ENCODE measurements at regions not wholly inside any gene's neighbourhood (a gene's known extent, or its start where the extent isn't known, plus 50 kb on each side); places are given as distances from the start of the nearest gene placed in this dataset.
"Not testable (repeated sequence)": the region's sequence is repeated elsewhere in the genome, so short reads cannot be mapped to it uniquely, and the experiment has no call there.

DNA sequence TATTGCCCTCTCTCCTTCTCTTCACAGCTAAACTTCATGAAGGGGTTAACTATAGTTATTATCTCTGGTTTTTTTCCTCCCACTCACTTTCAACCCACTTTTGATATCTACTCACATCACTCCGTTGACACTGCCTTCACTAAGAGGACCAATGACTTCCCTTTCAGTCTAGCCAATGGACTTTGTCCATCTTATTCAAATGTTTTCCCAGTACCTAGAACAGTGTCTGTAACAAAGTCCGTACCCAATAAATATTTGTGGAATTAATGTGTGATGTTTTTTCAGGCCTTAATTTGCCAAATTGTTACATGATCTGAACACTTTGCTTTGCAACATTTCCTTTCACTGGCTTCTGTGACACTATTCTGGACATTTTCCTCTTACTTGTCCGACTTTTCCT is 106.0 kb upstream of the AR start:
- no peak overlapping the region for H3K27ac ChIP-seq
- TF ChIP-seq, protein P1, sequence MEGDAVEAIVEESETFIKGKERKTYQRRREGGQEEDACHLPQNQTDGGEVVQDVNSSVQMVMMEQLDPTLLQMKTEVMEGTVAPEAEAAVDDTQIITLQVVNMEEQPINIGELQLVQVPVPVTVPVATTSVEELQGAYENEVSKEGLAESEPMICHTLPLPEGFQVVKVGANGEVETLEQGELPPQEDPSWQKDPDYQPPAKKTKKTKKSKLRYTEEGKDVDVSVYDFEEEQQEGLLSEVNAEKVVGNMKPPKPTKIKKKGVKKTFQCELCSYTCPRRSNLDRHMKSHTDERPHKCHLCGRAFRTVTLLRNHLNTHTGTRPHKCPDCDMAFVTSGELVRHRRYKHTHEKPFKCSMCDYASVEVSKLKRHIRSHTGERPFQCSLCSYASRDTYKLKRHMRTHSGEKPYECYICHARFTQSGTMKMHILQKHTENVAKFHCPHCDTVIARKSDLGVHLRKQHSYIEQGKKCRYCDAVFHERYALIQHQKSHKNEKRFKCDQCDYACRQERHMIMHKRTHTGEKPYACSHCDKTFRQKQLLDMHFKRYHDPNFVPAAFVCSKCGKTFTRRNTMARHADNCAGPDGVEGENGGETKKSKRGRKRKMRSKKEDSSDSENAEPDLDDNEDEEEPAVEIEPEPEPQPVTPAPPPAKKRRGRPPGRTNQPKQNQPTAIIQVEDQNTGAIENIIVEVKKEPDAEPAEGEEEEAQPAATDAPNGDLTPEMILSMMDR (conservative IDR thresholded peaks at IDR 0.05), result no peak
- no peak for TF ChIP-seq ZFX (IDR thresholded peaks at IDR 0.05)

DNA sequence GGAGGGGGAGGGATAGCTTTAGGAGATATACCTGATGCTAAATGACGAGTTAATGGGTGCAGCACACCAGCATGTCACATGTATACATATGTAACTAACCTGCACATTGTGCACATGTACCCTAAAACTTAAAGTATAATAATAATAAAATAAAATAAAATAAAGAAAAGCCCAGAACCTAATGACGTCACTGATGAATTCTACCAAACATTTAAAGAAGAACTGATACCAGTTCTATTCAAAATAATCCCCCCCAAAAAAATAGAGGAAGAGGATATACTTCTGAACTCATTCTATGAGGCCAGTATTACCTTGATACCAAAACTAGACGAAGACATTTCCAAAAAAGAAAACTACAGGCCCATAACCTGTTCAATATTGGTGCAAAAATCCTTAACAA is 68.6 kb upstream of the AR start:
- not testable (repeated sequence) for H3K27ac ChIP-seq

DNA sequence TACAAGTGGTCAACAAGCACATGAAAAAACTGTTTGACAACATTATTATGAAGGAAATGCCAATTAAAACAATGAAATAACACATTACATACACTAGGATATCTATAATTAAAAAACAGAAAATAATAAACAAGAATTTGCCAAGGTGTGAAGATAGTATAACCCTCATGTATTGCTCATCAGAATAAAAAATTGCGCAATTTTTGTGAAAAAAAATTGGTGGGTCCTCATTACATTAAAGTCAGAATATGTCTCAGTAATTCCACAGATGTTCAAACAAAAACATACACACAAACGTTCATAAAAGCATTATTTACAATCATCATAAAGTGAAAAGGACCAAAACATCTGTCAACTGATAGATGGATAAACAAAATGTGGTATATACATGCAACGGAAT is 63.0 kb upstream of the AR start:
- TF ChIP-seq, protein P1 (conservative IDR thresholded peaks at IDR 0.05), result no peak
- TF ChIP-seq ZFX (IDR thresholded peaks at IDR 0.05), result no peak
- no peak overlapping the region for H3K27ac ChIP-seq

All from C4-2B (cell line).